Activated CD4-positive, alpha-beta T cell treated with anti-CD3 and anti-CD28 coated beads for 4 hours (primary cell): ENCODE measurements at regions not wholly inside any gene's neighbourhood (a gene's known extent, or its start where the extent isn't known, plus 50 kb on each side); places are given as distances from the start of the nearest gene placed in this dataset.
A peak's percentile ranks its signal among the peaks of the same experiment; 100 is the strongest.

Experiments
- DNase-seq, 2 donors: peaks; one replicate each; pipeline ENCODE4 v3.0.0-alpha.2; 2020

DNA sequence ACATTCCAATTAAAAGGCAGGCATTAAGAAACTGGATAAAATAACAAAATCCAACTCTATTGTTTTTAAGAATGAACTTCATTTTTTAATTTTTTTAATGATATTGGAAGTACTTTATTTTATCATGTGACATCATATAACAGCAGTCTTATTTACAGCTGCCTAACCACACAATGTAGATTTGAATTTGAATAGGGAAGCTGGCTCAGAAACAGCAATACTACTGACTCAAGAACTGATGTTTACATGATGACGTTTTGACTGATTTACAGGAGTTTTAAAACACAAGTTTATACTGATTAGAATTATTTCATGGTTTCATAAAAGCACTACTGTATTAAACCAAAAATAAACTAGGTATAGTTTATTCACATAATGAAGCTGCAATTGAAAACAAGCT, 348.7 kb upstream of the NR5A2 start:
- no peak for DNase-seq

GRCh38 chr1:199682081-199682480, 345.4 kb upstream of the NR5A2 start:
- no peak for DNase-seq

DNA sequence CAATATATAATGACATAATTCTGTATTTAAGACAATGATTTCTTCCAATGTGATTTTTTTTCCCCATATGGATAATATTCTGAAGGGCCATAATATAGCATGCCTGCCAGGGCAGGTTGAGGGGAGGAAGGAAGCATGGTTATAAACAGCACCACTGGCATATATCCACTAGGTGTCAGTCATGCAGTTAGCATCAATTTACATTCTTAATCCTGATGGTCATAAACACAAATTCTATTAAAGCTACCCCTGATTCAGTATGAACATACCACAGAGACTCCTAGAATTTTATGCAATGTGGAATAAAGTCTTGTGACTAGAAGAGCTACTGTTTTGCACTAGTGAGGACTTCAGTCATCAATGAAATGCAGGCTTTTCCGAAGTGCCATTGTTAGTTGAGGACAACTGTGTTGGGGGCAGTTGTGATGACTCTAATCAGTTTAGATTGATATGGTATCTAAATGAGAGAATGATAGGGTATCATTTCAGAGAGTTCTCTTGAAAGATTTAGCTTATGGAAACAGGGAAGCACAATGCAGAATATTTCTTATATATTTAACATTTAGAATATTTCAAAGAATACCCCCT, 342.7 kb upstream of the NR5A2 start:
- DNase-seq = peak in 1 of 2 donors; percentile 5

- DNase-seq = no peak
Observed at GRCh38 chr1:199685369-199685768, 342.1 kb upstream of the NR5A2 start.

GRCh38 chr1:199687321-199687720, 340.2 kb upstream of the NR5A2 start:
- no peak for DNase-seq

DNA sequence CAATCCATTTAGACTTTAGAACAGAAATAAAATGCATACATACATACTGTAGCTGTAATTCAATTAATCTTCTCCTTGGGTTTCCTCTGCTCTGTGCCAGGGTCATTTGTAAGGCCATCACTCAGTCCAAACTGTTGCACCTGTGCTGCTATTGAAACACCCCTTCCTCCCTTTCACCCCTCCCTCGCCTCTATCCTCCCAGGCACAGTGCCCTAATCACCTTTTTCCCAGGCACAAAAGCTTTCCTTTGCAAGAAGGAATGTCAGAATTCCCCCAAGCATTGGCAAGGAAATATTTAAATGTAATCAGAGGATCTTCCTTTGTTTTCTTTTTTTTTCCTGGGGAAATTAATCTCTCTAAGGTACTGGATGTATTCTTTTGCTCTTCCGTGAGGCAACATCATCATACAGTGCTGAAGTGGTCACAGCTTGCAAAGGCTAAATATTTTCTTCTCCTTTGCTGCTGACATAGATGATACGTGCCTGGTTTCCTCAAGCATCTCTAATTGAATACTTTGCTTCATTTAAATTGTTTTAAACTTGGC, 339.3 kb upstream of the NR5A2 start:
- no peak for DNase-seq

- no peak for DNase-seq
Observed at GRCh38 chr1:199688774-199689173, 338.7 kb upstream of the NR5A2 start.

DNA sequence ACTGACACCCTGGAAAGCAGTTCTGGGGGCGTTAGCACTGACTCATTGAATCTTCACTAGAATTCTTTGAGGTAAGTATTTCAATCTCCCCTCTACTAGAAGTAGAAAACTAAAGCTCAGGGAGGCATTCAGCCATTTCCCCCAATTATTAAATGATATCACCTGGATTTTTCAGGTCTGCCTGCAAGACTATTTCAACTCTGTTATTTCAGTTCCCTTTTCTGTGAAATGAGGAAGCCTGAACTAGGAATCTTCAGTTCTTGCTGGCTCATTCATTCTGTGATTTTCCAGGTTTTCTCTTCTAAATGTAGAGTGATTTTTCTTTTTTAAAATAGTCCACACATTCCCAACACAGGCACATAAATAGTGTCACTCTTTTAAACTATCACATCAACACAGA, 337.0 kb upstream of the NR5A2 start:
- no peak for DNase-seq

DNA sequence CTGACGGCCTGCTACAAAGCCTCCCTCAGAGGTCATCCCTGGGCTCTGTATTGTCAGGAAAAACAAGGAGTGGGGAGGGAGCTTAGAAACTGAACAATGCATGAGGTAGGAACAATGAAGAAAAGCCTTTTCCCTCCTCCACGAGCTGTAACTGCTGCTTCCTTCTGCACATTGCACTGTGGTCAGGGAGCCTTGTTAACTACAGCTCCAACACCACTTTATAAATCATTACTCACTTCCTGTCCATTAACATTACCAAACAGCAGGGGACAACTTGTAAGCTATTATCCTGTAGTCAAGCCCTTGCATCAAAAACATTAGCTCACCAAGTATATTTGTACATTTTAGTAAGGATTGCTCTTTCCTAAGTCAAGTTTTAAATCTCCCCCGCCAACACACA, 336.0 kb upstream of the NR5A2 start:
- DNase-seq = no peak

- no peak for DNase-seq
Observed at GRCh38 chr1:199693724-199694123, 333.8 kb upstream of the NR5A2 start.

- DNase-seq = no peak
Observed at GRCh38 chr1:199696225-199696624, 331.3 kb upstream of the NR5A2 start.

GRCh38 chr1:199698222-199698621, 329.3 kb upstream of the NR5A2 start:
- no peak for DNase-seq

GRCh38 chr1:199700551-199700950, 327.0 kb upstream of the NR5A2 start:
- DNase-seq = no peak

- DNase-seq = no peak
Observed at GRCh38 chr1:199701726-199702125, 325.8 kb upstream of the NR5A2 start.

GRCh38 chr1:199704231-199704630, 323.3 kb upstream of the NR5A2 start:
- DNase-seq = no peak

- DNase-seq = no peak
Observed at GRCh38 chr1:199705825-199706224, 321.7 kb upstream of the NR5A2 start.

DNA sequence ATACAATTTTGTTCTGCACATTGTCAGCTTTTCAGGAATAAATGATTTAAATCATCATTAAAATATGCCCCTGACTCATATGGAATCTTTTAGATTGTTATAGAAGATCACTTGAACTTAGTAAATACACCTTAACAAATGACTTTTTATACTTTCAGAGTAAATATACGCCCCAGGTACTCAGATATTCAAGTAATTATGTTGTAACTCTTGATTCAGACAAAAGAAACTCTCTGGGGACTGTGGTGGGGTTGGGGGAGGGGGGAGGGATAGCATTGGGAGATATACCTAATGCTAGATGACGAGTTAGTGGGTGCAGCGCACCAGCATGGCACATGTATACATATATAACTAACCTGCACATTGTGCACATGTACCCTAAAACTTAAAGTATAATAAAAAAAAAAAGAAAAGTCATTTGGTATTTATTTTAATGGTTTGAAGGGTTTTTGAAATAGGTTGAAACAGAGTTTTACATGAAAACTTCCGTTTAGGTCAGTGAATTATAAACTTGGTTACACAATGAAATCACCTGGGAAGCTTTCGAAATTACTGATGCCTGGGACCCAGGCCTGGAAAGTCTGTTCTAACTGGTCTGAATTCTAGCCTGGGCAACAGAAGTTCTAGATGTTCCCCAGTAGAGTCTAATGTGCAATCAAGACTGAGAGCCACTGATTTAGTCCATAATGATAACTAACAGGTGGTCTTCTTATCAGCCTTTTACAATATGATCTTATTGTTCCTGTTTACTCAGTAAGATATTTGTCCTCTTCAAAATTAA, 320.5 kb upstream of the NR5A2 start:
- no peak for DNase-seq

DNA sequence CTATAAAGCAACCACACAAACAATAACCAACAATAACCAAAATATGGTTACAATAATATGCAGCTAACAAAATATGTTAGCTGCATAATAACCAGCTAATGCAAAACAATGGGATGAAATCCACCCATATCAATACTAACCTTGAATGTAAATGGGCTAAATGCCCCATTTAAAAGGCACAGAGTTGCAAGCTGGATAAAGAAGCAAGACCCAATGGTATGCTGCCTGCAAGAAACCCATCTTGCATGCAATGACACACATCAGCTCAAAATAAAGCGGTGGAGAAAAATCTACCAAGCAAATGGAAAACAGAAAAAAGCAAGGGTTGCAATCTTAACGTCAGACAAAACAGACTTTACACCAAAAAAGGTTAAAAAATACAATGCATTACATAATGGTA, 316.5 kb upstream of the NR5A2 start:
- no peak for DNase-seq

GRCh38 chr1:199716729-199717128, 310.8 kb upstream of the NR5A2 start:
- DNase-seq = no peak

DNA sequence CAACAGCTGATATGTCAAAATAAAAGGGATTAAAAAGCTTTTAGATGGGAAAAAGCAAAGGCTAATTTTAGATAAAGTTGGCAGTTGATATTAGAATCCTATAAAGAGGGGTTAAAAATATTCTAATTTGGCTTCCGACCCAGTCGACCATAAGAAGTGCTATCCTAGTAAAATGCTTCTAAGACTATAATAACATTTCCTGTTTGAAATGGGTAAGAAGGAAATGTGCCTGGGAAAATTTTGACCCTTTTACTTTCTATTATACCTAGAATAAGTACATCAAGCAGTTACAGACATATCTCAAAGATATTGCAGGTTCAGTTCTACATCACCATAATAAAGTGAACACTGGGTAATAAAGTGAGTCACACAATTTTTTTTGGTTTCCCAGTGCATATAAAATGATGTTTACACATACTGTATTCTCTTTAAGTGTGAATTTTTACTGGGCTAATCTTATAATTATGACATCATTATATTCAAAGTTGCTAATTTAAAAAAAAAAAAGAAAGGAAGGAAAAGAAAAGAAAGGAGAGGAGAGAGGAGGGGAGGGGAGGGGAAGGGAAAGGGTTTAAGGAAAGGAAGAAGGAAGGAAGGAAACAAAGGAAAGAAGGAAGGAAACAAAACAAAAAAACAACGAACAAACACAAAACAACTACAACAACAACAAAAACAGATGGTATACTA, 308.2 kb upstream of the NR5A2 start:
- DNase-seq = no peak

DNA sequence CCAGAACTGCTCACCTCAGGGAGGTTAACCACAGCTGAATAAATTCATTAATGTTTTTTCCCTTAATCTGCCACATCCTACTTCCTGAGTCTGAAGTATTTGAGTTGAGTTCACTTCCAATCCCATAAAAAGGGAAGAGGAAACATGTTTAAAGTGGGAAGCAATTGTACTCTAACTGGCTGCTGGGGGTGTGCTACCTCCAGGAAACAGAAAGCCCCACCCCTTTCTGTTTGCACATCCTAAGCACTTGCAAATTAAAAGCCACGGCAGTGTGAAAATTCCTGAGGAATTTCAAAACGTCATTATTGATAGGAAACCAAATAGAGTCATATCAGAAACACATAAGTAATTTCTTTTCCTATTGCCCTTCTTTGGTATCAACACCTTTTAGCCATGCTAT, 307.0 kb upstream of the NR5A2 start:
- no peak for DNase-seq

DNA sequence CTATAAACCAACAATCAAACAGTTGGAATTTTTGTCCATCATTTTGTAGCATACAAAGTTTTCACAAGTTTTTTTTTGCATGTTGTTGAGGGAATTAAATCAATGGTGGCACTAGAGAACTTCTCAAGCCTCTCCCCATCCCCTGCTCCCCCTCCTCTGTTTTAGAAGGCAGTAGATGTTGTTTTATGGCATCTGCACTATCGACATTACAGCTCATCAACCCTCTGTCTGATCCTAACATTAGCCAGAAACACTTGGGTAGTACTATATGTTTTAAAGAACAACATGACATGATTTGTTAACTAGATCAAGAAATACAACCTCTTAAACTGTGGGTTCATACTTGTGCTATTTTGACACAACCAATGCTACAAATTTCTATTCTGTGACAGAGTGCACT, 306.5 kb upstream of the NR5A2 start:
- no peak for DNase-seq

DNA sequence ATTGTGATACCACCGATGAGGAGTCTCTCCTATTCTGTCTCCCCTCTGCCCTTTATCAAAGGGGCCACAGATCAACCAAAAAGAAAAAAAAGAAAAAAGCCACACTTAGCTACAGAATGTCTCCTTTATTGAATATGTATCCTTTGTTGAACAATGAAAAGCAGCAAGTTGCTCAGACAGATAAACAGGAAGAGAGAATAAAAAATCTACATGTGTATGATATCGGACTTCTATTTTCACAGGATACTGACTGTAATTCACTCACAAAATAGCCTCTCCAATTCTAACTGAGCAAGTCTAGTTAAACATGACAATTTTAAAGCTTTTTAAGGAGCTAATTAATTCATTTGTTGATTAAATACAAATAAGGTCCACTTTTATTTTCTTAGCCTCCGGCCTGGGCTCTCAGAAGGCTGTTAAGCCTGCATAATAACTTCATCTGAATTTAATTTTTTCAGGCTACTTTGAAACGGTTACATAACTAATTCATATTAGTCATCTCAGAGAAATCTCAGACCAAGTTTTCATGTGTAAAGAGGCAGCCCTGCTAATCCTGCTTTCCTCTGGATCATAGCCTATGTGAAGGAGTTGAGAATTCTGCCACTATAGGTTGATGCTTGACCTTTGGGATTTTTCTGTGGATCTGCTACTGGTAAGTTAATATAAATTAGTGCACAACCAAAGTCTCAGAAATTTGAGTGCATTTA, 304.1 kb upstream of the NR5A2 start:
- no peak for DNase-seq
